A549 (cell line): ENCODE measurements at regions not wholly inside any gene's neighbourhood (a gene's known extent, or its start where the extent isn't known, plus 50 kb on each side); places are given as distances from the start of the nearest gene placed in this dataset.

Experiments used
- ATAC-seq, 2 experiments: fragments of 200-7000 bp in 1 of 2; fragments of >200 bp in 1 of 2; cut with Nextera tagmentation in 1 of 2; cut with Tn5 transposase in 1 of 2; 3 replicates each; pipeline versions ENCODE4 v1.8.0 to v1.9.1; 2018 to 2020; ENCODE audit warnings: mild to moderate bottlenecking in 1 of 2, moderate library complexity in 1 of 2
- CTCF ChIA-PET: fragments of 300-600 bp; sonication (Branson Sonifier 250); formaldehyde crosslinking; extraction: SDS; loops from one replicate; lab custom pipeline; 2021; ENCODE audit warnings: antibody characterized with exemption, inconsistent platforms; lab: Yijun Ruan, JAX
- POLR2A ChIA-PET: fragments of 350-600 bp; formaldehyde crosslinking; extraction: SDS; loops from one replicate; lab custom pipeline; 2021; ENCODE audit warnings: antibody characterized with exemption, inconsistent platforms; lab: Yijun Ruan, JAX
- DNase-seq, 2 experiments: peaks; one replicate each; pipeline versions ENCODE4 v3.0.0 to v3.0.0-alpha.2; 2011 to 2016; ENCODE audit warnings: low read depth in 1 of 2, low spot score in 1 of 2
- FAIRE-seq: peaks from 2 replicates; lab custom pipeline; 2011; peaks lifted over from hg19 to GRCh38; lab: Jason Lieb, UNC
- H3K27ac ChIP-seq, 2 experiments: fragments of >200 bp; sonication (Bioruptor Twin); formaldehyde crosslinking; 3 replicates each; pipeline ENCODE4 v1.5.1; 2016 to 2017
- H3K4me1 ChIP-seq: fragments of >200 bp; sonication (Bioruptor Twin); formaldehyde crosslinking; 3 replicates; pipeline ENCODE4 v1.6.1; 2016
- H3K4me2 ChIP-seq: fragments of >200 bp; sonication (Bioruptor Twin); formaldehyde crosslinking; 3 replicates; pipeline ENCODE4 v1.6.1; 2016
- H3K4me3 ChIP-seq: fragments of >200 bp; sonication (Bioruptor Twin); formaldehyde crosslinking; 3 replicates; pipeline ENCODE4 v1.5.1; 2016
- H3K9me3 ChIP-seq: fragments of >200 bp; sonication (Bioruptor Twin); formaldehyde crosslinking; 3 replicates; pipeline ENCODE4 v1.6.1; 2016
- BCL3 ChIP-seq: fragments of >200 bp; sonication (Bioruptor Twin); formaldehyde crosslinking; IDR thresholded peaks from 3 replicates; pipeline ENCODE4 v1.6.1; 2016
- CBX8 ChIP-seq: fragments of 200-600 bp; sonication (generic); IDR thresholded peaks from 2 replicates; pipeline ENCODE4 v1.6.1; 2016
- CHD2 ChIP-seq: fragments of 150-350 bp; IDR thresholded peaks from 2 replicates; pipeline ENCODE4 v1.6.1; 2014; ENCODE audit warnings: low read length; ENCODE audit not compliant: partially characterized antibody
- EHMT2 ChIP-seq: fragments of 200-600 bp; sonication (generic); IDR thresholded peaks from 2 replicates; pipeline ENCODE4 v1.6.1; 2016; ENCODE audit warnings: antibody characterized with exemption, low read depth, mild to moderate bottlenecking, moderate library complexity
- EP300 ChIP-seq, 2 experiments: fragments of >200 bp; sonication (Bioruptor Twin); formaldehyde crosslinking; IDR thresholded peaks; 2 replicates in 1 of 2; 3 replicates in 1 of 2; pipeline ENCODE4 v1.6.1; 2016 to 2017
- FOSL2 ChIP-seq, 2 experiments: fragments of 450-650 bp in 1 of 2; fragments of >200 bp in 1 of 2; sonication (Bioruptor Twin) in 1 of 2; formaldehyde crosslinking; IDR thresholded peaks; 2 replicates each; pipeline versions ENCODE4 v1.5.0 to v1.6.1; 2016 to 2020; ENCODE audit warnings: mild to moderate bottlenecking in 1 of 2, moderate library complexity in 1 of 2
- GATA3 ChIP-seq: IDR thresholded peaks from 2 replicates; pipeline ENCODE4 v1.6.1; 2012; ENCODE audit warnings: borderline replicate concordance
- HES2 ChIP-seq: fragments of >200 bp; sonication (Bioruptor Twin); formaldehyde crosslinking; IDR thresholded peaks from 2 replicates; pipeline ENCODE4 v1.6.1; 2016
- HEYL ChIP-seq: fragments of 250-450 bp; sonication (Bioruptor Pico); IDR thresholded peaks from 2 replicates; pipeline ENCODE4 v1.8.0; 2021; ENCODE audit warnings: mild to moderate bottlenecking, moderate library complexity
- HMGXB4 ChIP-seq: fragments of 250-450 bp; sonication (Bioruptor Pico); IDR thresholded peaks from 2 replicates; pipeline ENCODE4 v1.5.0; 2021; ENCODE audit warnings: mild to moderate bottlenecking, moderate library complexity, borderline replicate concordance
- KDM1A ChIP-seq: fragments of 200-600 bp; sonication (generic); IDR thresholded peaks from 2 replicates; pipeline ENCODE4 v1.6.1; 2016; ENCODE audit warnings: low read depth, mild to moderate bottlenecking
- MAFK ChIP-seq: fragments of 450-650 bp; IDR thresholded peaks from 2 replicates; pipeline ENCODE4 v1.6.1; 2014; ENCODE audit not compliant: partially characterized antibody
- MAZ ChIP-seq: fragments of 150-350 bp; IDR thresholded peaks from 2 replicates; pipeline ENCODE4 v1.6.1; 2014; ENCODE audit warnings: antibody characterized with exemption, low read depth, low read length, borderline replicate concordance
- MYC ChIP-seq: IDR thresholded peaks from 2 replicates; pipeline ENCODE4 v1.6.1; 2012; ENCODE audit warnings: mild to moderate bottlenecking, inconsistent platforms, low read length, improper control_type of control experiment, borderline replicate concordance
- NPAS2 ChIP-seq: fragments of 250-450 bp; sonication (Bioruptor Pico); IDR thresholded peaks from 2 replicates; pipeline ENCODE4 v1.8.0; 2022; ENCODE audit warnings: mild to moderate bottlenecking, moderate library complexity, borderline replicate concordance
- NR3C1 ChIP-seq: fragments of >200 bp; sonication (Bioruptor Twin); formaldehyde crosslinking; IDR thresholded peaks from 3 replicates; pipeline ENCODE4 v1.6.1; 2017
- RARB ChIP-seq: fragments of 250-450 bp; sonication (Bioruptor Pico); IDR thresholded peaks from 2 replicates; pipeline ENCODE4 v1.8.0; 2021; ENCODE audit warnings: mild to moderate bottlenecking, moderate library complexity
- RCOR1 ChIP-seq: fragments of 150-350 bp; IDR thresholded peaks from 2 replicates; pipeline ENCODE4 v1.6.1; 2014; ENCODE audit warnings: antibody characterized with exemption, low read length, low read depth
- RFX5 ChIP-seq: fragments of 450-650 bp; IDR thresholded peaks from 2 replicates; pipeline ENCODE4 v1.7.1; 2014; ENCODE audit warnings: antibody characterized with exemption, mild to moderate bottlenecking, moderate library complexity
- RNF2 ChIP-seq: fragments of 200-600 bp; sonication (generic); IDR thresholded peaks from 2 replicates; pipeline ENCODE4 v1.6.1; 2016; ENCODE audit warnings: low read depth, mild to moderate bottlenecking, antibody characterized with exemption, moderate library complexity, borderline replicate concordance
- SMC3 ChIP-seq: fragments of >200 bp; sonication (Bioruptor Twin); formaldehyde crosslinking; IDR thresholded peaks from 3 replicates; pipeline ENCODE4 v1.6.1; 2018; ENCODE audit warnings: inconsistent platforms
- TFCP2L1 ChIP-seq: fragments of 250-450 bp; sonication (Bioruptor Pico); IDR thresholded peaks from 2 replicates; pipeline ENCODE4 v1.5.0; 2021; ENCODE audit warnings: mild to moderate bottlenecking
- TP53 ChIP-seq: fragments of 250-450 bp; sonication (Bioruptor Pico); IDR thresholded peaks from 2 replicates; pipeline ENCODE4 v1.5.0; 2021; ENCODE audit warnings: mild to moderate bottlenecking, moderate library complexity
- USF2 ChIP-seq: fragments of 450-650 bp; IDR thresholded peaks from 2 replicates; pipeline ENCODE4 v1.6.1; 2014; ENCODE audit warnings: antibody characterized with exemption
- ZFP36 ChIP-seq: fragments of 450-650 bp; IDR thresholded peaks from 2 replicates; pipeline ENCODE4 v1.6.1; 2014; ENCODE audit warnings: borderline replicate concordance; ENCODE audit not compliant: partially characterized antibody
- ZNF302 ChIP-seq: fragments of 250-450 bp; sonication (Bioruptor Pico); IDR thresholded peaks from 2 replicates; pipeline ENCODE4 v1.9.0; 2021; ENCODE audit warnings: inconsistent platforms, mild to moderate bottlenecking, moderate library complexity
- ZSCAN20 ChIP-seq: fragments of 250-450 bp; sonication (Bioruptor Pico); IDR thresholded peaks from 2 replicates; pipeline ENCODE4 v1.8.0; 2022; ENCODE audit warnings: mild to moderate bottlenecking, moderate library complexity
- WGBS: methylation state at CpG from one replicate; pipeline ENCODE4 v1.1.6; 2017; ENCODE audit errors: missing lambda C conversion rate; 5-methylcytosine and 5-hydroxymethylcytosine counted together

GRCh38 chr3:87088430-87088992 lies 97.6 kb upstream of the VGLL3 start:
- ATAC-seq: no peak
- peak overlapping the region; percentile 48 for H3K4me3 ChIP-seq
- H3K4me1 ChIP-seq: no peaks in the 10 kb centered on the region
- DNase-seq: no peak
- CTCF ChIA-PET: interaction anchor here (0.5 to 1.6 kb wide), 6 partner anchors 79 to 315 kb away, joined by 3 to 6 read pairs (median 4); no protein-coding TSS in a partner anchor
- no peak for FAIRE-seq
- H3K9me3 ChIP-seq: no peaks in the 10 kb centered on the region
- peak overlapping the region; percentile 81 to 92 for H3K27ac ChIP-seq
- WGBS: 80% methylated on average over 14 of the region's 15 CpGs
- POLR2A ChIA-PET: interaction anchor here (1.4 kb wide), 1 partner anchor 139 kb away, joined by 7 read pairs; the partner anchor contains the start of gene CHMP2B
- no peak for TF ChIP-seq FOSL2 (IDR thresholded peaks at IDR 0.05)
- TF ChIP-seq FOSL2 (CRISPR knock-in tag; IDR thresholded peaks at IDR 0.05): no peak
- no peak for TF ChIP-seq SMC3
- TF ChIP-seq HES2: no peak
- no peak for TF ChIP-seq BCL3
- no peak for TF ChIP-seq RNF2
- TF ChIP-seq RCOR1: no peak
- TF ChIP-seq RFX5: no peak
- TF ChIP-seq GATA3: no peak
- no peak for TF ChIP-seq ZSCAN20 (CRISPR knock-in tag)
- no peak for TF ChIP-seq NR3C1
- no peak for TF ChIP-seq MAZ
- TF ChIP-seq EP300 (IDR thresholded peaks at IDR 0.05): no peak
- no peak for TF ChIP-seq EHMT2
- TF ChIP-seq KDM1A: no peak
- TF ChIP-seq TFCP2L1: no peak
- TF ChIP-seq ZFP36: no peak
- TF ChIP-seq RARB (CRISPR knock-in tag): no peak
- no peak for TF ChIP-seq MYC
- TF ChIP-seq HMGXB4 (CRISPR knock-in tag): no peak
- peak overlapping the region; percentile 67 for H3K4me2 ChIP-seq

GRCh38 chr3:87084868-87085267 lies 93.9 kb upstream of the VGLL3 start:
- no peak overlapping the region for H3K27ac ChIP-seq
- TF ChIP-seq HEYL: no peak
- TF ChIP-seq ZSCAN20 (CRISPR knock-in tag): no peak
- no peak for TF ChIP-seq MYC
- TF ChIP-seq CHD2: no peak
- TF ChIP-seq USF2: no peak
- no peak for TF ChIP-seq FOSL2 (IDR thresholded peaks at IDR 0.05)
- TF ChIP-seq FOSL2 (CRISPR knock-in tag; IDR thresholded peaks at IDR 0.05): no peak
- no peak for TF ChIP-seq BCL3
- no peak for TF ChIP-seq KDM1A
- no peak for TF ChIP-seq RFX5
- TF ChIP-seq ZFP36: no peak
- no peak for TF ChIP-seq CBX8
- TF ChIP-seq MAFK: no peak
- TF ChIP-seq TP53 (CRISPR knock-in tag): no peak
- no peak for TF ChIP-seq ZNF302 (CRISPR knock-in tag)
- TF ChIP-seq NPAS2 (CRISPR knock-in tag): no peak
- WGBS: 71% methylated on average over 5 of the region's 5 CpGs
- no peaks in the 10 kb centered on the region for H3K9me3 ChIP-seq
- H3K4me1 ChIP-seq: no peaks in the 10 kb centered on the region; the same call in 2 of the 3 replicates
- DNase-seq: no peak
- ChIA-PET POLR2A (no interaction called here), CTCF (interaction anchor here (0.6 to 3.8 kb wide), 6 partner anchors 10 to 1135 kb away, joined by 3 to 15 read pairs (median 7); no protein-coding TSS in a partner anchor)
- H3K4me2 ChIP-seq: no peak overlapping the region
- ATAC-seq: no peak
- H3K4me3 ChIP-seq: no peak overlapping the region
- no peak for FAIRE-seq
